ENCODE measurements at regions not wholly inside any gene's neighbourhood (a gene's known extent, or its start where the extent isn't known, plus 50 kb on each side); places are given as distances from the start of the nearest gene placed in this dataset.

GRCh38 chr3:43966530-43966929 is 275.2 kb upstream of the TOPAZ1 start:
- WGBS, 2 experiments: 93 to 94% methylated on average over 3 of the region's 3 CpGs
- H3K9me3 ChIP-seq (ENCODE audit: control insufficient read depth, low read length): no peaks in the 10 kb centered on the region
- H3K27ac ChIP-seq (ENCODE audit: insufficient read depth, low read depth, low read length, poor library complexity, severe bottlenecking): no peak overlapping the region
- H3K4me3 ChIP-seq (ENCODE audit: insufficient read depth, low read depth, low read length): no peak overlapping the region
- peaks cover 5% of the 10 kb centered on the region for H3K4me1 ChIP-seq (ENCODE audit: control insufficient read depth, insufficient read depth, low read length)
- H3K36me3 ChIP-seq (ENCODE audit: control insufficient read depth, insufficient read depth, low read length): no peaks in the 10 kb centered on the region
- no peaks in the 10 kb centered on the region for H3K27me3 ChIP-seq (ENCODE audit: control insufficient read depth, insufficient read depth, low read length, poor library complexity, severe bottlenecking)

- WGBS, 2 experiments: 47 to 63% methylated on average over 5 of the region's 5 CpGs
- Histone ChIP-seq H3K9me3 (ENCODE audit: control insufficient read depth, low read length) (no peaks in the 10 kb centered on the region), H3K27me3 (ENCODE audit: control insufficient read depth, insufficient read depth, low read length, poor library complexity, severe bottlenecking) (no peaks in the 10 kb centered on the region), H3K4me3 (ENCODE audit: insufficient read depth, low read depth, low read length) (no peak overlapping the region), H3K36me3 (ENCODE audit: control insufficient read depth, insufficient read depth, low read length) (no peaks in the 10 kb centered on the region), H3K4me1 (ENCODE audit: control insufficient read depth, insufficient read depth, low read length) (peaks cover 5% of the 10 kb centered on the region), H3K27ac (ENCODE audit: insufficient read depth, low read depth, low read length, poor library complexity, severe bottlenecking) (no peak overlapping the region)
Measured at GRCh38 chr3:43968465-43968864, 273.2 kb upstream of the TOPAZ1 start.

- no peaks in the 10 kb centered on the region for H3K36me3 ChIP-seq (ENCODE audit: control insufficient read depth, insufficient read depth, low read length)
- H3K27me3 ChIP-seq (ENCODE audit: control insufficient read depth, insufficient read depth, low read length, poor library complexity, severe bottlenecking): no peaks in the 10 kb centered on the region
- no peaks in the 10 kb centered on the region for H3K9me3 ChIP-seq (ENCODE audit: control insufficient read depth, low read length)
- H3K27ac ChIP-seq (ENCODE audit: insufficient read depth, low read depth, low read length, poor library complexity, severe bottlenecking): no peak overlapping the region
- H3K4me3 ChIP-seq (ENCODE audit: insufficient read depth, low read depth, low read length): no peak overlapping the region
- peaks cover 5% of the 10 kb centered on the region for H3K4me1 ChIP-seq (ENCODE audit: control insufficient read depth, insufficient read depth, low read length)
- WGBS, 2 experiments: 95 to 100% methylated on average over 4 of the region's 4 CpGs
Measured at GRCh38 chr3:43969944-43970343, 271.7 kb upstream of the TOPAZ1 start.

DNA sequence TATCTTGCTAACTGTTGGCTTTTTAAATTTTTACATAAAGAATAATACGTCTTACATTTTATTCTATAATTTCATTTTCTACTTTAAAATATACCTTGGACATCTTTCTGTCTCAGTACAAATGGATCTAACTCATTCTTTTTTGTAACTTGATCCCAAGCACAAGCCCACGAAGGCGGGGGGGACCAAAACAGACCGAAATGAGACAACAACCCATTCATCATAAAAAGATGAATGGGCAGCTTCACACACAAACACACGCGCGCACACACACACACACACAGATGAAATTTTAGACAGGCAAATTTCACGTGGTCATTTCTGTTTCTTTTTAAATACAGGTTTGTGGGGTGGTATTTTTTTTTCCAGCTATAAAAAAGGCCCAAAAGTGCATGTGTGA is 271.3 kb upstream of the TOPAZ1 start:
- H3K36me3 ChIP-seq (ENCODE audit: control insufficient read depth, insufficient read depth, low read length): no peaks in the 10 kb centered on the region
- no peaks in the 10 kb centered on the region for H3K27me3 ChIP-seq (ENCODE audit: control insufficient read depth, insufficient read depth, low read length, poor library complexity, severe bottlenecking)
- H3K4me1 ChIP-seq (ENCODE audit: control insufficient read depth, insufficient read depth, low read length): peaks cover 5% of the 10 kb centered on the region
- H3K4me3 ChIP-seq (ENCODE audit: insufficient read depth, low read depth, low read length): no peak overlapping the region
- no peaks in the 10 kb centered on the region for H3K9me3 ChIP-seq (ENCODE audit: control insufficient read depth, low read length)
- H3K27ac ChIP-seq (ENCODE audit: insufficient read depth, low read depth, low read length, poor library complexity, severe bottlenecking): no peak overlapping the region
- 86 to 93% methylated on average over 8 of the region's 8 CpGs for WGBS, 2 experiments

- no peaks in the 10 kb centered on the region for H3K27me3 ChIP-seq (ENCODE audit: control insufficient read depth, insufficient read depth, low read length, poor library complexity, severe bottlenecking)
- H3K9me3 ChIP-seq (ENCODE audit: control insufficient read depth, low read length): no peaks in the 10 kb centered on the region
- 87 to 91% methylated on average over 4 of the region's 4 CpGs for WGBS, 2 experiments
- no peaks in the 10 kb centered on the region for H3K36me3 ChIP-seq (ENCODE audit: control insufficient read depth, insufficient read depth, low read length)
- H3K27ac ChIP-seq (ENCODE audit: insufficient read depth, low read depth, low read length, poor library complexity, severe bottlenecking): no peak overlapping the region
- H3K4me3 ChIP-seq (ENCODE audit: insufficient read depth, low read depth, low read length): no peak overlapping the region
- H3K4me1 ChIP-seq (ENCODE audit: control insufficient read depth, insufficient read depth, low read length): peaks cover 5% of the 10 kb centered on the region
Measured at GRCh38 chr3:43970920-43971319, 270.8 kb upstream of the TOPAZ1 start.

DNA sequence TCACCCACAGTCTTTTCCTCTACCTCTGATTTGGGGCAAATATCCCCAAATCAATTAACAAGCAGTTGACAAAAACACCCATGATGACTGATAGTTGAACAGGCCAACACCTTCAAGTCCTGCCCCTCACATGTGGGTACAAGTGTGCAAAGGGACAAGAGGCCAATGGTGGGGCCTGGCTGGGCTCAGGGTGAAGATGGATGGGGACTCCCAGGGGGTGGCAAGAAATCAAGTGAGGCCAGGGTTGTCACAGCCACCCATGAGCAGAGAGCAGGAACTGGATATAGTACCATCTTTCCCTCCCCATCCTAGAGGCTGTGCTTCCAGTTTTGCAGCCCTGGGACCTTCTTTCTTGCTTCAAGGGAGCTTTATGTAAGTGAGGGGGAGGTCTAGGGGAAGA is 270.2 kb upstream of the TOPAZ1 start:
- Histone ChIP-seq H3K27me3 (ENCODE audit: control insufficient read depth, insufficient read depth, low read length, poor library complexity, severe bottlenecking) (no peaks in the 10 kb centered on the region), H3K4me1 (ENCODE audit: control insufficient read depth, insufficient read depth, low read length) (peaks cover 5% of the 10 kb centered on the region), H3K4me3 (ENCODE audit: insufficient read depth, low read depth, low read length) (no peak overlapping the region), H3K9me3 (ENCODE audit: control insufficient read depth, low read length) (no peaks in the 10 kb centered on the region), H3K36me3 (ENCODE audit: control insufficient read depth, insufficient read depth, low read length) (no peaks in the 10 kb centered on the region), H3K27ac (ENCODE audit: insufficient read depth, low read depth, low read length, poor library complexity, severe bottlenecking) (no peak overlapping the region)

DNA sequence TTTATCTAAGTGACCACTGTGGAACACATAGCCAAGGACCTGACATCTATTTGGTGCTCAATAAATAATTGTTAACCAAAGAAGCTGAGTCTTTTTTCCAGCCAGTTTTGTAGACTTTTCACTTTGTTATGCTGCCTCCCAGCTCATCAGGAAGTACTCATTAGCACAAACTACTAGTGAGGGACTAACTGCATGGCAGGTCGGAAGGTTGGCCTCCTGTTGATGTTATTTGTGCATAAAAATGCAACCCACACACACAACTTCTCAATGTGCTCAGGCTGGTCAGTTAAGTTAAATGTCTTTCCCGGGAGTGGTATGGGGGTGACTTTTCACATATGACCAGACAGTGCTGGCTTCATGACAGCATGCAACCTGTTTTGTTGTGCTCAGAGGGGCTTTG is 263.0 kb upstream of the TOPAZ1 start:
- no peak overlapping the region for H3K27ac ChIP-seq (ENCODE audit: insufficient read depth, low read depth, low read length, poor library complexity, severe bottlenecking)
- H3K4me3 ChIP-seq (ENCODE audit: insufficient read depth, low read depth, low read length): no peak overlapping the region
- H3K27me3 ChIP-seq (ENCODE audit: control insufficient read depth, insufficient read depth, low read length, poor library complexity, severe bottlenecking): no peaks in the 10 kb centered on the region
- no peaks in the 10 kb centered on the region for H3K4me1 ChIP-seq (ENCODE audit: control insufficient read depth, insufficient read depth, low read length)
- H3K9me3 ChIP-seq (ENCODE audit: control insufficient read depth, low read length): no peaks in the 10 kb centered on the region
- WGBS, 2 experiments: 20 to 24% methylated on average over 2 of the region's 2 CpGs
- no peaks in the 10 kb centered on the region for H3K36me3 ChIP-seq (ENCODE audit: control insufficient read depth, insufficient read depth, low read length)

- H3K4me3 ChIP-seq (ENCODE audit: insufficient read depth, low read depth, low read length): no peak overlapping the region
- H3K4me1 ChIP-seq (ENCODE audit: control insufficient read depth, insufficient read depth, low read length): no peaks in the 10 kb centered on the region
- H3K27me3 ChIP-seq (ENCODE audit: control insufficient read depth, insufficient read depth, low read length, poor library complexity, severe bottlenecking): no peaks in the 10 kb centered on the region
- no peaks in the 10 kb centered on the region for H3K36me3 ChIP-seq (ENCODE audit: control insufficient read depth, insufficient read depth, low read length)
- WGBS, 2 experiments: 94 to 100% methylated on average over 2 of the region's 3 CpGs
- no peak overlapping the region for H3K27ac ChIP-seq (ENCODE audit: insufficient read depth, low read depth, low read length, poor library complexity, severe bottlenecking)
- no peaks in the 10 kb centered on the region for H3K9me3 ChIP-seq (ENCODE audit: control insufficient read depth, low read length)
Measured at GRCh38 chr3:43979645-43980044, 262.0 kb upstream of the TOPAZ1 start.

GRCh38 chr3:43994657-43995546 is 246.8 kb upstream of the TOPAZ1 start:
- H3K27me3 ChIP-seq (ENCODE audit: control insufficient read depth, insufficient read depth, low read length, poor library complexity, severe bottlenecking): peaks cover 76% of the 10 kb centered on the region
- H3K9me3 ChIP-seq (ENCODE audit: control insufficient read depth, low read length): no peaks in the 10 kb centered on the region
- H3K36me3 ChIP-seq (ENCODE audit: control insufficient read depth, insufficient read depth, low read length): no peaks in the 10 kb centered on the region
- 1% methylated on average over 73 of the region's 73 CpGs for WGBS, 2 experiments
- peak overlapping the region; percentile 38 for H3K4me3 ChIP-seq (ENCODE audit: insufficient read depth, low read depth, low read length)
- H3K4me1 ChIP-seq (ENCODE audit: control insufficient read depth, insufficient read depth, low read length): peaks cover 14% of the 10 kb centered on the region
- H3K27ac ChIP-seq (ENCODE audit: insufficient read depth, low read depth, low read length, poor library complexity, severe bottlenecking): no peak overlapping the region

- Histone ChIP-seq H3K27me3 (ENCODE audit: control insufficient read depth, insufficient read depth, low read length, poor library complexity, severe bottlenecking) (peaks cover 84% of the 10 kb centered on the region), H3K27ac (ENCODE audit: insufficient read depth, low read depth, low read length, poor library complexity, severe bottlenecking) (no peak overlapping the region), H3K4me3 (ENCODE audit: insufficient read depth, low read depth, low read length) (peak overlapping the region; percentile 38), H3K9me3 (ENCODE audit: control insufficient read depth, low read length) (no peaks in the 10 kb centered on the region), H3K4me1 (ENCODE audit: control insufficient read depth, insufficient read depth, low read length) (peaks cover 14% of the 10 kb centered on the region), H3K36me3 (ENCODE audit: control insufficient read depth, insufficient read depth, low read length) (no peaks in the 10 kb centered on the region)
- 1% methylated on average over 58 of the region's 58 CpGs for WGBS, 2 experiments
Measured at GRCh38 chr3:43995547-43996378, 245.9 kb upstream of the TOPAZ1 start.
